Activated naive CD4-positive, alpha-beta T cell treated with anti-CD3 and anti-CD28 coated beads for 36 hours (primary cell): ENCODE measurements at regions not wholly inside any gene's neighbourhood (a gene's known extent, or its start where the extent isn't known, plus 50 kb on each side); places are given as distances from the start of the nearest gene placed in this dataset.

ENCODE experiments used
- CTCF ChIA-PET: fragments of 350-600 bp; sonication (Branson Sonifier 250); formaldehyde crosslinking; loops from one replicate; lab custom pipeline; 2021; ENCODE audit warnings: antibody characterized with exemption; lab: Charles Lee
- DNase-seq: peaks from one replicate; pipeline ENCODE4 v3.0.0-alpha.2; 2020
- H3K27ac Mint-ChIP-seq: one replicate; pipeline ENCODE4 v1.8.0; 2021; ENCODE audit warnings: mild to moderate bottlenecking, mixed read lengths
- H3K27me3 Mint-ChIP-seq: one replicate; pipeline ENCODE4 v1.8.0; 2021; ENCODE audit warnings: low read depth, mixed read lengths
- H3K36me3 Mint-ChIP-seq: one replicate; pipeline ENCODE4 v1.8.0; 2021; ENCODE audit warnings: low read depth, mixed read lengths
- H3K4me1 Mint-ChIP-seq: one replicate; pipeline ENCODE4 v1.8.0; 2021; ENCODE audit warnings: low read depth, mixed read lengths
- H3K4me3 Mint-ChIP-seq: one replicate; pipeline ENCODE4 v1.8.0; 2021; ENCODE audit warnings: mild to moderate bottlenecking, moderate library complexity, mixed read lengths
- H3K9me3 Mint-ChIP-seq: one replicate; pipeline ENCODE4 v1.8.0; 2021; ENCODE audit warnings: mixed read lengths
- intact Hi-C: fragments of 100-400 bp; cut with micrococcal nuclease; formaldehyde crosslinking; loops from one replicate; pipeline ENCODE4 v1.15.1; 2023

GRCh38 chr10:81042647-81043046 lies 504.9 kb downstream of the SH2D4B start:
- intact Hi-C loops = no loop called here
- no peak overlapping the region for H3K27ac Mint-ChIP-seq
- H3K4me1 Mint-ChIP-seq = no peaks in the 10 kb centered on the region
- peaks cover 6% of the 10 kb centered on the region for H3K27me3 Mint-ChIP-seq
- H3K36me3 Mint-ChIP-seq = no peaks in the 10 kb centered on the region
- no peaks in the 10 kb centered on the region for H3K9me3 Mint-ChIP-seq
- no peak overlapping the region for H3K4me3 Mint-ChIP-seq
- DNase-seq = no peak
- CTCF ChIA-PET = no interaction called here

- no peaks in the 10 kb centered on the region for H3K36me3 Mint-ChIP-seq
- no peak for DNase-seq
- H3K27ac Mint-ChIP-seq = no peak overlapping the region
- H3K4me1 Mint-ChIP-seq = no peaks in the 10 kb centered on the region
- CTCF ChIA-PET = no interaction called here
- no peak overlapping the region for H3K4me3 Mint-ChIP-seq
- H3K27me3 Mint-ChIP-seq = peaks cover 3% of the 10 kb centered on the region
- no peaks in the 10 kb centered on the region for H3K9me3 Mint-ChIP-seq
- intact Hi-C loops = no loop called here
Observed at GRCh38 chr10:81065474-81065873, 527.8 kb downstream of the SH2D4B start.

- Mint-ChIP-seq H3K4me1 (no peaks in the 10 kb centered on the region), H3K4me3 (no peak overlapping the region), H3K36me3 (no peaks in the 10 kb centered on the region)
Observed at GRCh38 chr10:81068460-81068859, 530.8 kb downstream of the SH2D4B start.

GRCh38 chr10:81071087-81071796 lies 533.5 kb downstream of the SH2D4B start:
- no peaks in the 10 kb centered on the region for H3K36me3 Mint-ChIP-seq
- no peak for DNase-seq
- H3K4me3 Mint-ChIP-seq = no peak overlapping the region
- H3K27ac Mint-ChIP-seq = no peak overlapping the region
- CTCF ChIA-PET = no interaction called here
- H3K9me3 Mint-ChIP-seq = no peaks in the 10 kb centered on the region
- H3K4me1 Mint-ChIP-seq = no peaks in the 10 kb centered on the region
- no peaks in the 10 kb centered on the region for H3K27me3 Mint-ChIP-seq
- intact Hi-C loops = no loop called here

More at GRCh38 chr10:81068460-81068859, 530.8 kb downstream of the SH2D4B start:
- CTCF ChIA-PET = no interaction called here
- intact Hi-C loops = no loop called here
- Mint-ChIP-seq H3K27me3 (no peaks in the 10 kb centered on the region), H3K9me3 (no peaks in the 10 kb centered on the region), H3K27ac (no peak overlapping the region)
- no peak for DNase-seq

GRCh38 chr10:81073155-81073554 lies 535.5 kb downstream of the SH2D4B start:
- DNase-seq = no peak
- no peaks in the 10 kb centered on the region for H3K36me3 Mint-ChIP-seq
- no peaks in the 10 kb centered on the region for H3K27me3 Mint-ChIP-seq
- no peaks in the 10 kb centered on the region for H3K9me3 Mint-ChIP-seq
- H3K4me1 Mint-ChIP-seq = no peaks in the 10 kb centered on the region
- intact Hi-C loops = no loop called here
- CTCF ChIA-PET = no interaction called here
- no peak overlapping the region for H3K4me3 Mint-ChIP-seq
- H3K27ac Mint-ChIP-seq = no peak overlapping the region

GRCh38 chr10:81081887-81082620 lies 544.4 kb downstream of the SH2D4B start:
- Mint-ChIP-seq H3K4me1 (no peaks in the 10 kb centered on the region), H3K36me3 (no peaks in the 10 kb centered on the region), H3K27ac (no peak overlapping the region), H3K4me3 (no peak overlapping the region), H3K9me3 (no peaks in the 10 kb centered on the region), H3K27me3 (peaks cover 3% of the 10 kb centered on the region)
- CTCF ChIA-PET = no interaction called here
- intact Hi-C loops = no loop called here
- DNase-seq = no peak

GRCh38 chr10:81082621-81083376 lies 545.1 kb downstream of the SH2D4B start:
- H3K4me1 Mint-ChIP-seq = no peaks in the 10 kb centered on the region
- H3K4me3 Mint-ChIP-seq = no peak overlapping the region
- H3K36me3 Mint-ChIP-seq = no peaks in the 10 kb centered on the region
- CTCF ChIA-PET = no interaction called here
- H3K27me3 Mint-ChIP-seq = peaks cover 3% of the 10 kb centered on the region
- H3K9me3 Mint-ChIP-seq = no peaks in the 10 kb centered on the region
- intact Hi-C loops = no loop called here
- no peak overlapping the region for H3K27ac Mint-ChIP-seq
- DNase-seq = no peak

GRCh38 chr10:81093056-81093455 lies 555.4 kb downstream of the SH2D4B start:
- intact Hi-C loops = no loop called here
- CTCF ChIA-PET = no interaction called here
- Mint-ChIP-seq H3K27me3 (peaks cover 8% of the 10 kb centered on the region), H3K9me3 (no peaks in the 10 kb centered on the region), H3K4me1 (no peaks in the 10 kb centered on the region), H3K27ac (no peak overlapping the region), H3K4me3 (no peak overlapping the region), H3K36me3 (no peaks in the 10 kb centered on the region)
- no peak for DNase-seq

- CTCF ChIA-PET = no interaction called here
- H3K27me3 Mint-ChIP-seq = peaks cover 10% of the 10 kb centered on the region
- intact Hi-C loops = no loop called here
- H3K4me3 Mint-ChIP-seq = no peak overlapping the region
- no peak for DNase-seq
- no peaks in the 10 kb centered on the region for H3K4me1 Mint-ChIP-seq
- no peaks in the 10 kb centered on the region for H3K9me3 Mint-ChIP-seq
- no peaks in the 10 kb centered on the region for H3K36me3 Mint-ChIP-seq
- H3K27ac Mint-ChIP-seq = no peak overlapping the region
Observed at GRCh38 chr10:81095238-81095637, 557.5 kb downstream of the SH2D4B start.

- CTCF ChIA-PET = no interaction called here
- Mint-ChIP-seq H3K27me3 (peaks cover 10% of the 10 kb centered on the region), H3K4me1 (no peaks in the 10 kb centered on the region)
Observed at GRCh38 chr10:81096558-81096957, 558.9 kb downstream of the SH2D4B start.

GRCh38 chr10:81101062-81101461 lies 563.4 kb downstream of the SH2D4B start:
- H3K9me3 Mint-ChIP-seq = no peaks in the 10 kb centered on the region
- CTCF ChIA-PET = no interaction called here

More at GRCh38 chr10:81096558-81096957, 558.9 kb downstream of the SH2D4B start:
- no peaks in the 10 kb centered on the region for H3K36me3 Mint-ChIP-seq
- H3K4me3 Mint-ChIP-seq = no peak overlapping the region
- intact Hi-C loops = no loop called here
- H3K27ac Mint-ChIP-seq = no peak overlapping the region
- no peaks in the 10 kb centered on the region for H3K9me3 Mint-ChIP-seq
- DNase-seq = no peak

GRCh38 chr10:81104494-81104893 lies 566.8 kb downstream of the SH2D4B start:
- no peaks in the 10 kb centered on the region for H3K4me1 Mint-ChIP-seq
- CTCF ChIA-PET = no interaction called here

More at GRCh38 chr10:81101062-81101461, 563.4 kb downstream of the SH2D4B start:
- Mint-ChIP-seq H3K4me3 (no peak overlapping the region), H3K36me3 (no peaks in the 10 kb centered on the region), H3K4me1 (no peaks in the 10 kb centered on the region), H3K27ac (no peak overlapping the region), H3K27me3 (peaks cover 3% of the 10 kb centered on the region)
- intact Hi-C loops = no loop called here
- no peak for DNase-seq

More at GRCh38 chr10:81104494-81104893, 566.8 kb downstream of the SH2D4B start:
- intact Hi-C loops = no loop called here
- no peak overlapping the region for H3K27ac Mint-ChIP-seq
- no peak overlapping the region for H3K4me3 Mint-ChIP-seq
- H3K36me3 Mint-ChIP-seq = no peaks in the 10 kb centered on the region
- DNase-seq = no peak
- no peaks in the 10 kb centered on the region for H3K9me3 Mint-ChIP-seq
- H3K27me3 Mint-ChIP-seq = peaks cover 1% of the 10 kb centered on the region
